ENCODE measurements at regions not wholly inside any gene's neighbourhood (a gene's known extent, or its start where the extent isn't known, plus 50 kb on each side); places are given as distances from the start of the nearest gene placed in this dataset.
A peak's percentile ranks its signal among the peaks of the same experiment; 100 is the strongest.
"Not testable (repeated sequence)": the region's sequence is repeated elsewhere in the genome, so short reads cannot be mapped to it uniquely, and the experiment has no call there.

- Histone ChIP-seq H3K27ac (no peak overlapping the region), H3K27me3 (peaks cover 0 to 2% (median 0%) of the 10 kb centered on the region in 4 donors), H3K9me3 (no peaks in the 10 kb centered on the region), H3K4me1 (no peaks in the 10 kb centered on the region), H3K36me3 (no peaks in the 10 kb centered on the region), H3K4me3 (no peak overlapping the region)
- FAIRE-seq (no peak), DNase-seq (peak in 1 of 6 donors; percentile 14), ATAC-seq (no peak)
- 79 to 89% methylated on average over 3 of the region's 3 CpGs for WGBS, 2 donors
- TF ChIP-seq CTCF (IDR thresholded peaks at IDR 0.05), result no peak
- intact Hi-C loops (cut with DNase I), result no loop called here
Observed at GRCh38 chrX:36897690-36898089, 110.5 kb upstream of the FAM47C start.

- DNase-seq, result no peak
- no peak for FAIRE-seq
- Histone ChIP-seq H3K36me3 (no peaks in the 10 kb centered on the region), H3K4me3 (no peak overlapping the region), H3K27ac (no peak overlapping the region), H3K9me3 (no peaks in the 10 kb centered on the region), H3K27me3 (no peaks in the 10 kb centered on the region), H3K4me1 (no peaks in the 10 kb centered on the region)
- intact Hi-C loops (cut with DNase I), result no loop called here
- WGBS, 2 donors, result 19 to 24% methylated on average over 3 of the region's 3 CpGs
- peak in 2 of 4 donors; percentile 31 to 53 for TF ChIP-seq CTCF (IDR thresholded peaks at IDR 0.05)
- ATAC-seq, result peak in 3 of 4 donors; percentile 76 to 80 (median 79)
Observed at GRCh38 chrX:36898301-36898700, 109.9 kb upstream of the FAM47C start.

- intact Hi-C loops (cut with DNase I); FAIRE-seq; H3K4me1 ChIP-seq; H3K9me3 ChIP-seq; H3K27ac ChIP-seq; DNase-seq; H3K4me3 ChIP-seq; H3K27me3 ChIP-seq; H3K36me3 ChIP-seq; ATAC-seq: not testable (repeated sequence)
- WGBS, 2 donors, result 87 to 98% methylated on average over 3 of the region's 3 CpGs
Observed at GRCh38 chrX:36904561-36904960, 103.6 kb upstream of the FAM47C start.

- Histone ChIP-seq H3K27me3 (peaks cover 0 to 34% (median 0%) of the 10 kb centered on the region in 4 donors), H3K4me3 (no peak overlapping the region), H3K36me3 (no peaks in the 10 kb centered on the region), H3K27ac (no peak overlapping the region), H3K9me3 (no peaks in the 10 kb centered on the region), H3K4me1 (no peaks in the 10 kb centered on the region)
- ATAC-seq, result peak in 3 of 4 donors; percentile 67 to 79 (median 70)
- WGBS, 2 donors, result 48 to 51% methylated on average over 6 of the region's 6 CpGs
- intact Hi-C loops (cut with DNase I), result no loop called here
- peak; percentile 96 for FAIRE-seq
- DNase-seq, result no peak
- TF ChIP-seq CTCF (IDR thresholded peaks at IDR 0.05), result peak; percentile 8 to 48 (median 34)
Observed at GRCh38 chrX:36908801-36909675, 99.1 kb upstream of the FAM47C start.

GRCh38 chrX:36909676-36910030, 98.5 kb upstream of the FAM47C start:
- Histone ChIP-seq H3K36me3 (no peaks in the 10 kb centered on the region), H3K27ac (no peak overlapping the region), H3K4me1 (no peaks in the 10 kb centered on the region), H3K27me3 (peaks cover 0 to 34% (median 0%) of the 10 kb centered on the region in 4 donors), H3K4me3 (no peak overlapping the region), H3K9me3 (no peaks in the 10 kb centered on the region)
- intact Hi-C loops (cut with DNase I), result no loop called here
- no peak for TF ChIP-seq CTCF (IDR thresholded peaks at IDR 0.05)
- 30 to 41% methylated on average over 4 of the region's 4 CpGs for WGBS, 2 donors
- FAIRE-seq (no peak), ATAC-seq (no peak), DNase-seq (no peak)
